Osteoblast (primary cell): ENCODE measurements at regions not wholly inside any gene's neighbourhood (a gene's known extent, or its start where the extent isn't known, plus 50 kb on each side); places are given as distances from the start of the nearest gene placed in this dataset.

Experiments used
- DNase-seq: peaks from one replicate; pipeline ENCODE4 v3.0.0; 2011; ENCODE audit warnings: low spot score, mixed read lengths; ENCODE audit not compliant: insufficient read length; ENCODE audit errors: missing footprints
- H2AFZ ChIP-seq: 2 replicates; pipeline ENCODE4 v1.6.0; 2011; ENCODE audit warnings: mild to moderate bottlenecking, low read length
- H3K27ac ChIP-seq: 2 replicates; pipeline ENCODE4 v1.5.1; 2011; ENCODE audit warnings: mild to moderate bottlenecking, low read depth, low read length, moderate library complexity
- H3K27me3 ChIP-seq: 2 replicates; pipeline ENCODE4 v1.6.0; 2012; ENCODE audit warnings: mild to moderate bottlenecking, control low read depth, inconsistent platforms, low read length, moderate library complexity; ENCODE audit not compliant: insufficient read depth
- H3K36me3 ChIP-seq: 2 replicates; pipeline ENCODE4 v1.5.1; 2011; ENCODE audit warnings: mild to moderate bottlenecking, low read length, control low read depth, moderate library complexity; ENCODE audit not compliant: insufficient read depth
- H3K4me1 ChIP-seq: 2 replicates; pipeline ENCODE4 v1.5.1; 2011; ENCODE audit warnings: mild to moderate bottlenecking, low read length, control low read depth, moderate library complexity; ENCODE audit not compliant: insufficient read depth
- H3K4me2 ChIP-seq: 2 replicates; pipeline ENCODE4 v1.6.0; 2011; ENCODE audit warnings: mild to moderate bottlenecking, low read length; ENCODE audit not compliant: insufficient read depth
- H3K4me3 ChIP-seq: fragments of 200-600 bp; sonication (generic); 3 replicates; pipeline ENCODE4 v1.5.1; 2012; ENCODE audit warnings: mild to moderate bottlenecking, low read length, inconsistent platforms; ENCODE audit not compliant: insufficient read depth
- H3K79me2 ChIP-seq: 2 replicates; pipeline ENCODE4 v1.6.0; 2012; ENCODE audit warnings: mild to moderate bottlenecking, low read length, control low read depth, inconsistent platforms; ENCODE audit not compliant: insufficient read depth
- H3K9me3 ChIP-seq: 2 replicates; pipeline ENCODE4 v1.5.1; 2011; ENCODE audit warnings: low read depth, low read length, control low read depth
- H4K20me1 ChIP-seq: 2 replicates; pipeline ENCODE4 v1.6.0; 2012; ENCODE audit warnings: mild to moderate bottlenecking, low read length, control low read depth; ENCODE audit not compliant: insufficient read depth
- TF ChIP-seq, protein P1 (sequence below): IDR thresholded peaks from 2 replicates; pipeline ENCODE4 v1.5.1; 2011; ENCODE audit warnings: mild to moderate bottlenecking, low read depth, low read length, moderate library complexity; ENCODE audit errors: extremely low read depth

- H3K27me3 ChIP-seq = no peaks in the 10 kb centered on the region
- no peak overlapping the region for H3K4me3 ChIP-seq
- no peaks in the 10 kb centered on the region for H4K20me1 ChIP-seq
- no peak overlapping the region for H2AFZ ChIP-seq
- no peak overlapping the region for H3K27ac ChIP-seq
- no peak for DNase-seq
- H3K79me2 ChIP-seq = no peaks in the 10 kb centered on the region
- TF ChIP-seq, protein P1, sequence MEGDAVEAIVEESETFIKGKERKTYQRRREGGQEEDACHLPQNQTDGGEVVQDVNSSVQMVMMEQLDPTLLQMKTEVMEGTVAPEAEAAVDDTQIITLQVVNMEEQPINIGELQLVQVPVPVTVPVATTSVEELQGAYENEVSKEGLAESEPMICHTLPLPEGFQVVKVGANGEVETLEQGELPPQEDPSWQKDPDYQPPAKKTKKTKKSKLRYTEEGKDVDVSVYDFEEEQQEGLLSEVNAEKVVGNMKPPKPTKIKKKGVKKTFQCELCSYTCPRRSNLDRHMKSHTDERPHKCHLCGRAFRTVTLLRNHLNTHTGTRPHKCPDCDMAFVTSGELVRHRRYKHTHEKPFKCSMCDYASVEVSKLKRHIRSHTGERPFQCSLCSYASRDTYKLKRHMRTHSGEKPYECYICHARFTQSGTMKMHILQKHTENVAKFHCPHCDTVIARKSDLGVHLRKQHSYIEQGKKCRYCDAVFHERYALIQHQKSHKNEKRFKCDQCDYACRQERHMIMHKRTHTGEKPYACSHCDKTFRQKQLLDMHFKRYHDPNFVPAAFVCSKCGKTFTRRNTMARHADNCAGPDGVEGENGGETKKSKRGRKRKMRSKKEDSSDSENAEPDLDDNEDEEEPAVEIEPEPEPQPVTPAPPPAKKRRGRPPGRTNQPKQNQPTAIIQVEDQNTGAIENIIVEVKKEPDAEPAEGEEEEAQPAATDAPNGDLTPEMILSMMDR = no peak
- H3K9me3 ChIP-seq = no peaks in the 10 kb centered on the region
- H3K4me1 ChIP-seq = no peaks in the 10 kb centered on the region
- no peak overlapping the region for H3K4me2 ChIP-seq
- H3K36me3 ChIP-seq = no peaks in the 10 kb centered on the region
Observed at GRCh38 chr14:97149775-97150174, 352.6 kb downstream of the VRK1 start.

- TF ChIP-seq, protein P1 = no peak
- H3K36me3 ChIP-seq = no peaks in the 10 kb centered on the region
- no peak overlapping the region for H2AFZ ChIP-seq
- H3K27ac ChIP-seq = no peak overlapping the region
- H3K4me2 ChIP-seq = no peak overlapping the region
- H4K20me1 ChIP-seq = no peaks in the 10 kb centered on the region
- H3K9me3 ChIP-seq = no peaks in the 10 kb centered on the region
- DNase-seq = no peak
- H3K27me3 ChIP-seq = no peaks in the 10 kb centered on the region
- no peaks in the 10 kb centered on the region for H3K79me2 ChIP-seq
- H3K4me3 ChIP-seq = no peak overlapping the region
- H3K4me1 ChIP-seq = no peaks in the 10 kb centered on the region
Observed at GRCh38 chr14:97153527-97153926, 356.3 kb downstream of the VRK1 start.

DNA sequence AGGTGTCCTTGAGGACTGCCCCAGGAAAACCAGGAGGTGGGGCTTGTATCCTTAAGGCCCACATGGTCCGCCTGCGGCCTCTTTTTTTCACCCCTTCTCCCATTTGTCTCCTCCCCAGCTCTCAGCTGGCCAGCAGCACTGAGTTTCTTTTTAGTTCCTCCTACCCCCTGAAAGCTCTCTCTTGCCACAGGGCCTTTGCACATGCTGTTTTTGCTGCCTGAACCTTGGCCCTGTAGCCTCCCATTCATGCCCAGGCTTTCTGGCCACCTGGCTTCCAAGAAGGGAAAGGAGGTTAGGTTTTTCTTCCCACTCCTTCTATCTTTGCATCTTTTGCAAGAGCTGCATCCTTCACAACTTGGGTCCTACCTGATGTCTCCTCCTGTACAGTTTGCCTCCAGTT, 358.1 kb downstream of the VRK1 start:
- Histone ChIP-seq H3K36me3 (no peaks in the 10 kb centered on the region), H3K4me2 (no peak overlapping the region), H3K4me1 (no peaks in the 10 kb centered on the region), H3K27ac (no peak overlapping the region), H3K4me3 (no peak overlapping the region), H3K79me2 (no peaks in the 10 kb centered on the region), H2AFZ (no peak overlapping the region), H3K9me3 (no peaks in the 10 kb centered on the region), H4K20me1 (no peaks in the 10 kb centered on the region), H3K27me3 (no peaks in the 10 kb centered on the region)
- TF ChIP-seq, protein P1 = no peak
- DNase-seq = no peak

GRCh38 chr14:97155814-97156213, 358.6 kb downstream of the VRK1 start:
- H3K36me3 ChIP-seq = no peaks in the 10 kb centered on the region
- no peak overlapping the region for H3K4me2 ChIP-seq
- no peak overlapping the region for H2AFZ ChIP-seq
- H3K79me2 ChIP-seq = no peaks in the 10 kb centered on the region
- no peaks in the 10 kb centered on the region for H3K27me3 ChIP-seq
- H4K20me1 ChIP-seq = no peaks in the 10 kb centered on the region
- H3K27ac ChIP-seq = no peak overlapping the region
- DNase-seq = no peak
- TF ChIP-seq, protein P1 = no peak
- H3K4me3 ChIP-seq = no peak overlapping the region
- H3K4me1 ChIP-seq = no peaks in the 10 kb centered on the region
- H3K9me3 ChIP-seq = no peaks in the 10 kb centered on the region
